Ovary (tissue), 7 donors: ENCODE measurements at regions not wholly inside any gene's neighbourhood (a gene's known extent, or its start where the extent isn't known, plus 50 kb on each side); places are given as distances from the start of the nearest gene placed in this dataset.
"Not testable (repeated sequence)": the region's sequence is repeated elsewhere in the genome, so short reads cannot be mapped to it uniquely, and the experiment has no call there.

Experiments used
- DNase-seq, 5 donors: peaks; one replicate each; pipeline ENCODE4 v3.0.0-alpha.2; 2019 to 2020
- H3K27ac ChIP-seq, 2 donors: fragments of 200-600 bp; one replicate each; pipeline versions ENCODE4 v1.5.1 to v1.8.0; 2019 to 2022
- H3K27me3 ChIP-seq: fragments of 200-600 bp; one replicate; pipeline ENCODE4 v1.8.0; 2022
- H3K36me3 ChIP-seq: fragments of 200-600 bp; sonication (generic); one replicate; pipeline ENCODE4 v1.5.1; 2019
- H3K4me1 ChIP-seq: one replicate; pipeline ENCODE4 v1.8.1; 2013; ENCODE audit warnings: mild to moderate bottlenecking, moderate library complexity; ENCODE audit not compliant: insufficient read depth
- H3K4me3 ChIP-seq: fragments of 200-600 bp; sonication (generic); one replicate; pipeline ENCODE4 v1.5.1; 2017
- H3K9me3 ChIP-seq, 2 donors: fragments of 200-600 bp in 1 of 2; sonication (generic) in 1 of 2; one replicate each; pipeline versions ENCODE4 v1.5.1 to v1.8.1; 2013 to 2019; ENCODE audit warnings: mild to moderate bottlenecking in 1 of 2, moderate library complexity in 1 of 2
- CTCF ChIP-seq, 3 donors: fragments of 450-650 bp in 2 of 3; fragments of 200-600 bp in 1 of 3; IDR thresholded peaks; one replicate each; pipeline versions ENCODE4 v1.5.1 to v1.8.0; 2016 to 2022; ENCODE audit warnings: antibody characterized with exemption in 3 of 3, mild to moderate bottlenecking in 1 of 3
- EP300 ChIP-seq: sonication (generic); formaldehyde crosslinking; IDR thresholded peaks from one replicate; pipeline ENCODE4 v1.6.1; 2017; ENCODE audit warnings: antibody characterized with exemption
- POLR2A ChIP-seq: fragments of 450-650 bp; IDR thresholded peaks from one replicate; pipeline ENCODE4 v1.6.1; 2017; ENCODE audit warnings: antibody characterized with exemption, mild to moderate bottlenecking, moderate library complexity
- WGBS, 3 donors: extraction: QIAGEN DNeasy Blood & Tissue Kit in 1 of 3; methylation state at CpG; one replicate each; pipeline versions ENCODE4 v1.1.5 to v1.1.7; 2013 to 2017; 5-methylcytosine and 5-hydroxymethylcytosine counted together
- intact Hi-C, 4 donors: fragments of 100-400 bp; cut with DNase I; formaldehyde crosslinking; loops; one replicate each; pipeline versions ENCODE4 v1.11.0 to v1.15.1; 2022 to 2023
- donor health status: DM: no; HTN: no; CAD: no; lungs with moderate emphysema.
- donor health status: DM: no; HTN: no; CAD: no.
- donor health status: Bipolar disorder and iron deficiency.
- donor health status: DM: no; HTN: no; CAD: no.
- donor health status: DM: yes; HTN: yes; CAD: no.

GRCh38 chr14:40981247-40981646, 625.4 kb upstream of the LRFN5 start:
- TF ChIP-seq CTCF (IDR thresholded peaks at IDR 0.05) (no peak), EP300 (no peak)
- H3K27me3 ChIP-seq, result no peaks in the 10 kb centered on the region
- H3K9me3 ChIP-seq, result no peaks in the 10 kb centered on the region
- no peak for DNase-seq
- H3K4me3 ChIP-seq, result no peak overlapping the region
- 70 to 82% (median 78%) methylated on average over 3 of the region's 3 CpGs for WGBS, 3 donors
- no peak overlapping the region for H3K27ac ChIP-seq
- H3K36me3 ChIP-seq, result no peaks in the 10 kb centered on the region
- intact Hi-C loops, result no loop called here
- no peaks in the 10 kb centered on the region for H3K4me1 ChIP-seq

GRCh38 chr14:40960257-40960656, 646.4 kb upstream of the LRFN5 start:
- H3K36me3 ChIP-seq, H3K4me1 ChIP-seq, DNase-seq, intact Hi-C loops, H3K9me3 ChIP-seq, H3K4me3 ChIP-seq, H3K27me3 ChIP-seq, H3K27ac ChIP-seq: not testable (repeated sequence)
- WGBS, 3 donors, result 60 to 67% (median 64%) methylated on average over 2 of the region's 2 CpGs

- H3K27ac ChIP-seq, result no peak overlapping the region
- intact Hi-C loops, result no loop called here
- H3K9me3 ChIP-seq, result no peaks in the 10 kb centered on the region
- H3K4me3 ChIP-seq, result no peak overlapping the region
- WGBS, 3 donors, result 51 to 71% (median 58%) methylated on average over 2 of the region's 2 CpGs
- H3K27me3 ChIP-seq, result no peaks in the 10 kb centered on the region
- no peak for DNase-seq
- no peaks in the 10 kb centered on the region for H3K36me3 ChIP-seq
- no peaks in the 10 kb centered on the region for H3K4me1 ChIP-seq
- no peak for TF ChIP-seq EP300
- no peak for TF ChIP-seq POLR2A
- TF ChIP-seq CTCF (IDR thresholded peaks at IDR 0.05), result no peak
Observed at GRCh38 chr14:40955131-40955505, 651.6 kb upstream of the LRFN5 start.

- WGBS, 3 donors, result 83 to 95% (median 92%) methylated on average over 32 to 34 of the region's 34 CpGs
- intact Hi-C loops, result not testable (repeated sequence)
Observed at GRCh38 chr14:40954448-40955130, 652.1 kb upstream of the LRFN5 start.

GRCh38 chr14:40944521-40944920, 662.2 kb upstream of the LRFN5 start:
- H3K36me3 ChIP-seq, result no peaks in the 10 kb centered on the region
- TF ChIP-seq POLR2A, result no peak
- no peak for TF ChIP-seq EP300
- TF ChIP-seq CTCF (IDR thresholded peaks at IDR 0.05), result no peak
- intact Hi-C loops, result no loop called here
- no peak for DNase-seq
- peaks cover 3% of the 10 kb centered on the region for H3K27me3 ChIP-seq
- WGBS, 3 donors, result 36 to 56% (median 37%) methylated on average over 3 of the region's 3 CpGs
- no peak overlapping the region for H3K27ac ChIP-seq
- H3K9me3 ChIP-seq, result no peaks in the 10 kb centered on the region
- no peaks in the 10 kb centered on the region for H3K4me1 ChIP-seq
- no peak overlapping the region for H3K4me3 ChIP-seq

More at GRCh38 chr14:40954448-40955130, 652.1 kb upstream of the LRFN5 start:
- H3K9me3 ChIP-seq, H3K27me3 ChIP-seq, H3K27ac ChIP-seq, H3K36me3 ChIP-seq, H3K4me3 ChIP-seq, DNase-seq, H3K4me1 ChIP-seq: not testable (repeated sequence)
